Psoas muscle (tissue), 7 donors: ENCODE measurements at regions not wholly inside any gene's neighbourhood (a gene's known extent, or its start where the extent isn't known, plus 50 kb on each side); places are given as distances from the start of the nearest gene placed in this dataset.

ENCODE experiments used
- ATAC-seq, 4 donors: fragments of 200-7000 bp; cut with Tn5 transposase; one replicate each; pipeline ENCODE4 v1.9.1; 2020; ENCODE audit warnings: moderate library complexity in 3 of 4, mild to moderate bottlenecking in 2 of 4
- DNase-seq, 2 donors: peaks; one replicate each; pipeline ENCODE4 v3.0.0-alpha.2; 2020
- H3K27ac ChIP-seq: fragments of 200-600 bp; one replicate; pipeline ENCODE4 v1.8.0; 2022
- H3K27me3 ChIP-seq, 3 donors: fragments of 200-600 bp in 1 of 3; one replicate each; pipeline versions ENCODE4 v1.6.1 to v1.8.0; 2013 to 2022; ENCODE audit warnings: low read length in 2 of 3, mild to moderate bottlenecking in 2 of 3, moderate library complexity in 1 of 3; ENCODE audit not compliant: insufficient read depth in 3 of 3
- H3K36me3 ChIP-seq, 2 donors: fragments of 200-600 bp in 1 of 2; one replicate each; pipeline versions ENCODE4 v1.6.1 to v1.8.0; 2013 to 2022; ENCODE audit warnings: low read depth in 1 of 2, mild to moderate bottlenecking in 1 of 2, moderate library complexity in 1 of 2; ENCODE audit not compliant: insufficient read depth in 1 of 2
- H3K4me1 ChIP-seq: fragments of 200-600 bp; one replicate; pipeline ENCODE4 v1.8.0; 2022
- H3K4me3 ChIP-seq: fragments of 200-600 bp; one replicate; pipeline ENCODE4 v1.8.0; 2022; ENCODE audit warnings: mild to moderate bottlenecking
- H3K9me3 ChIP-seq: fragments of 200-600 bp; one replicate; pipeline ENCODE4 v1.8.0; 2022
- CTCF ChIP-seq: fragments of 200-600 bp; IDR thresholded peaks from one replicate; pipeline ENCODE4 v1.8.0; 2022; ENCODE audit warnings: antibody characterized with exemption
- WGBS, 3 donors: extraction: QIAGEN DNeasy Blood & Tissue Kit; methylation state at CpG; one replicate each; pipeline versions ENCODE4 v1.1.6 to v1.1.7; 2013; 5-methylcytosine and 5-hydroxymethylcytosine counted together
- intact Hi-C, 2 donors: fragments of 100-400 bp; cut with DNase I; formaldehyde crosslinking; loops; one replicate each; pipeline versions ENCODE4 v1.11.0 to v1.14.2; 2022
- donor health status: healthy with polysubstance abuse.
- donor health status: DM: no; HTN: no; CAD: no; lungs with moderate emphysema.
- donor health status: Bipolar disorder and iron deficiency.
- donor health status: healthy.
- donor health status: DM: yes; HTN: yes; CAD: no.
- donor health status: DM: no; HTN: no; CAD: no.
- donor health status: DM: yes; HTN: yes; CAD: no.

GRCh38 chr9:115263371-115264075 is 145.6 kb upstream of the TNC start:
- no peak for ATAC-seq
- intact Hi-C loops, result no loop called here
- Histone ChIP-seq H3K9me3 (no peaks in the 10 kb centered on the region), H3K4me3 (no peak overlapping the region), H3K4me1 (no peaks in the 10 kb centered on the region), H3K36me3 (no peaks in the 10 kb centered on the region), H3K27me3 (no peaks in the 10 kb centered on the region), H3K27ac (no peak overlapping the region)
- DNase-seq, result no peak
- TF ChIP-seq CTCF, result no peak
- WGBS, 3 donors, result 66 to 76% (median 67%) methylated on average over 2 of the region's 2 CpGs

- Histone ChIP-seq H3K4me3 (no peak overlapping the region), H3K9me3 (no peaks in the 10 kb centered on the region), H3K36me3 (no peaks in the 10 kb centered on the region), H3K27ac (no peak overlapping the region), H3K27me3 (no peaks in the 10 kb centered on the region), H3K4me1 (no peaks in the 10 kb centered on the region)
- ATAC-seq (no peak), DNase-seq (no peak)
- 72 to 85% (median 82%) methylated on average over 1 of the region's 1 CpG for WGBS, 3 donors
- intact Hi-C loops, result no loop called here
- no peak for TF ChIP-seq CTCF
These were observed 146.4 kb upstream of the TNC start for GRCh38 chr9:115264313-115264712.

- DNase-seq (no peak), ATAC-seq (no peak)
- Histone ChIP-seq H3K4me1 (no peaks in the 10 kb centered on the region), H3K9me3 (no peaks in the 10 kb centered on the region), H3K27me3 (no peaks in the 10 kb centered on the region), H3K27ac (no peak overlapping the region), H3K36me3 (no peaks in the 10 kb centered on the region), H3K4me3 (no peak overlapping the region)
- intact Hi-C loops, result no loop called here
- TF ChIP-seq CTCF, result no peak
- 52 to 66% (median 53%) methylated on average over 3 of the region's 3 CpGs for WGBS, 3 donors
These were observed 149.8 kb upstream of the TNC start for GRCh38 chr9:115267790-115268189.

GRCh38 chr9:115275753-115276152 is 157.8 kb upstream of the TNC start:
- DNase-seq (no peak), ATAC-seq (no peak)
- intact Hi-C loops, result no loop called here
- H3K4me3 ChIP-seq, result no peak overlapping the region
- no peaks in the 10 kb centered on the region for H3K9me3 ChIP-seq
- no peaks in the 10 kb centered on the region for H3K36me3 ChIP-seq
- no peaks in the 10 kb centered on the region for H3K4me1 ChIP-seq
- TF ChIP-seq CTCF, result no peak
- H3K27ac ChIP-seq, result no peak overlapping the region
- no peaks in the 10 kb centered on the region for H3K27me3 ChIP-seq
- WGBS, 3 donors, result 90 to 94% (median 93%) methylated on average over 5 of the region's 5 CpGs

- no peak for TF ChIP-seq CTCF
- DNase-seq, result no peak
- no peak for ATAC-seq
- H3K27me3 ChIP-seq, result no peaks in the 10 kb centered on the region
- H3K27ac ChIP-seq, result no peak overlapping the region
- WGBS, 3 donors, result 78 to 90% (median 85%) methylated on average over 2 of the region's 2 CpGs
- no peaks in the 10 kb centered on the region for H3K36me3 ChIP-seq
- intact Hi-C loops, result no loop called here
- no peaks in the 10 kb centered on the region for H3K9me3 ChIP-seq
- no peak overlapping the region for H3K4me3 ChIP-seq
- H3K4me1 ChIP-seq, result no peaks in the 10 kb centered on the region
These were observed 158.7 kb upstream of the TNC start for GRCh38 chr9:115276621-115277020.
